GM23338 (cell line): ENCODE measurements at regions not wholly inside any gene's neighbourhood (a gene's known extent, or its start where the extent isn't known, plus 50 kb on each side); places are given as distances from the start of the nearest gene placed in this dataset.

Source experiments
- EZH2 ChIP-seq: fragments of 200-600 bp; sonication (generic); IDR thresholded peaks from one replicate; pipeline ENCODE4 v1.8.0; 2017; ENCODE audit warnings: antibody characterized with exemption, mild to moderate bottlenecking, low read depth; ENCODE audit not compliant: unreplicated experiment
- POLR2AphosphoS5 ChIP-seq: IDR thresholded peaks from 2 replicates; pipeline ENCODE4 v1.6.1; 2016; ENCODE audit warnings: antibody characterized with exemption, low read depth
- STAT1 ChIP-seq: IDR thresholded peaks from one replicate; pipeline ENCODE4 v1.6.1; 2016; ENCODE audit warnings: antibody characterized with exemption; ENCODE audit not compliant: unreplicated experiment
- TF ChIP-seq, protein P1 (sequence below): fragments of 250-450 bp; sonication (Bioruptor Pico); IDR thresholded peaks from 2 replicates; pipeline ENCODE4 v1.5.0; 2020; ENCODE audit warnings: mild to moderate bottlenecking, moderate library complexity
- TF ChIP-seq, protein P2 (sequence below), 2 experiments: fragments of 200-600 bp in 1 of 2; sonication (generic) in 1 of 2; conservative IDR thresholded peaks; 2 replicates each; pipeline versions ENCODE4 v1.5.1 to v1.6.1; 2016 to 2017; ENCODE audit warnings: antibody characterized with exemption in 2 of 2, low read depth in 2 of 2, mild to moderate bottlenecking in 2 of 2, moderate library complexity in 1 of 2
- TF ChIP-seq, protein P3 (sequence below): IDR thresholded peaks from one replicate; pipeline ENCODE4 v1.6.1; 2018; ENCODE audit warnings: antibody characterized with exemption; ENCODE audit not compliant: unreplicated experiment

DNA sequence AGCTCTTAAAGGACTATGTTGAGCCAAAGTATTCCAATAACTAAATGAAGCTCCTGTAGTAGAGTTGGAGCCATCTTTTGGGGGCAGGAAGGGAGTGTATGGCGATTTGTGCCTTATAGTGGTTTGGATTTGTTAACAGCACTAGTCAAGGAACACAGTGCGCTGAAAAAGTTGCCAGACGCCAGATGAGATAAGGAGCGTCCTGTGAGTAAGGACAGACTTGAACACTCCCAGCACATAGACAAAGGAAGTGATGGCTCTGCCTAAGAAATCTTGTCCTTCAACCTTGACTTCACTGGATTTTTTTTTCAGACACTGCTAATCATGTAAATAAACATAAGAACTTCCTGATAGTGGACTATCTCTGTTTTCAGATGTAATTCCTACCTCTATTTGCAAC lies 136.9 kb downstream of the TRMT11 start:
- TF ChIP-seq POLR2AphosphoS5 (no peak), STAT1 (no peak), EZH2 (no peak)
- TF ChIP-seq, protein P1, sequence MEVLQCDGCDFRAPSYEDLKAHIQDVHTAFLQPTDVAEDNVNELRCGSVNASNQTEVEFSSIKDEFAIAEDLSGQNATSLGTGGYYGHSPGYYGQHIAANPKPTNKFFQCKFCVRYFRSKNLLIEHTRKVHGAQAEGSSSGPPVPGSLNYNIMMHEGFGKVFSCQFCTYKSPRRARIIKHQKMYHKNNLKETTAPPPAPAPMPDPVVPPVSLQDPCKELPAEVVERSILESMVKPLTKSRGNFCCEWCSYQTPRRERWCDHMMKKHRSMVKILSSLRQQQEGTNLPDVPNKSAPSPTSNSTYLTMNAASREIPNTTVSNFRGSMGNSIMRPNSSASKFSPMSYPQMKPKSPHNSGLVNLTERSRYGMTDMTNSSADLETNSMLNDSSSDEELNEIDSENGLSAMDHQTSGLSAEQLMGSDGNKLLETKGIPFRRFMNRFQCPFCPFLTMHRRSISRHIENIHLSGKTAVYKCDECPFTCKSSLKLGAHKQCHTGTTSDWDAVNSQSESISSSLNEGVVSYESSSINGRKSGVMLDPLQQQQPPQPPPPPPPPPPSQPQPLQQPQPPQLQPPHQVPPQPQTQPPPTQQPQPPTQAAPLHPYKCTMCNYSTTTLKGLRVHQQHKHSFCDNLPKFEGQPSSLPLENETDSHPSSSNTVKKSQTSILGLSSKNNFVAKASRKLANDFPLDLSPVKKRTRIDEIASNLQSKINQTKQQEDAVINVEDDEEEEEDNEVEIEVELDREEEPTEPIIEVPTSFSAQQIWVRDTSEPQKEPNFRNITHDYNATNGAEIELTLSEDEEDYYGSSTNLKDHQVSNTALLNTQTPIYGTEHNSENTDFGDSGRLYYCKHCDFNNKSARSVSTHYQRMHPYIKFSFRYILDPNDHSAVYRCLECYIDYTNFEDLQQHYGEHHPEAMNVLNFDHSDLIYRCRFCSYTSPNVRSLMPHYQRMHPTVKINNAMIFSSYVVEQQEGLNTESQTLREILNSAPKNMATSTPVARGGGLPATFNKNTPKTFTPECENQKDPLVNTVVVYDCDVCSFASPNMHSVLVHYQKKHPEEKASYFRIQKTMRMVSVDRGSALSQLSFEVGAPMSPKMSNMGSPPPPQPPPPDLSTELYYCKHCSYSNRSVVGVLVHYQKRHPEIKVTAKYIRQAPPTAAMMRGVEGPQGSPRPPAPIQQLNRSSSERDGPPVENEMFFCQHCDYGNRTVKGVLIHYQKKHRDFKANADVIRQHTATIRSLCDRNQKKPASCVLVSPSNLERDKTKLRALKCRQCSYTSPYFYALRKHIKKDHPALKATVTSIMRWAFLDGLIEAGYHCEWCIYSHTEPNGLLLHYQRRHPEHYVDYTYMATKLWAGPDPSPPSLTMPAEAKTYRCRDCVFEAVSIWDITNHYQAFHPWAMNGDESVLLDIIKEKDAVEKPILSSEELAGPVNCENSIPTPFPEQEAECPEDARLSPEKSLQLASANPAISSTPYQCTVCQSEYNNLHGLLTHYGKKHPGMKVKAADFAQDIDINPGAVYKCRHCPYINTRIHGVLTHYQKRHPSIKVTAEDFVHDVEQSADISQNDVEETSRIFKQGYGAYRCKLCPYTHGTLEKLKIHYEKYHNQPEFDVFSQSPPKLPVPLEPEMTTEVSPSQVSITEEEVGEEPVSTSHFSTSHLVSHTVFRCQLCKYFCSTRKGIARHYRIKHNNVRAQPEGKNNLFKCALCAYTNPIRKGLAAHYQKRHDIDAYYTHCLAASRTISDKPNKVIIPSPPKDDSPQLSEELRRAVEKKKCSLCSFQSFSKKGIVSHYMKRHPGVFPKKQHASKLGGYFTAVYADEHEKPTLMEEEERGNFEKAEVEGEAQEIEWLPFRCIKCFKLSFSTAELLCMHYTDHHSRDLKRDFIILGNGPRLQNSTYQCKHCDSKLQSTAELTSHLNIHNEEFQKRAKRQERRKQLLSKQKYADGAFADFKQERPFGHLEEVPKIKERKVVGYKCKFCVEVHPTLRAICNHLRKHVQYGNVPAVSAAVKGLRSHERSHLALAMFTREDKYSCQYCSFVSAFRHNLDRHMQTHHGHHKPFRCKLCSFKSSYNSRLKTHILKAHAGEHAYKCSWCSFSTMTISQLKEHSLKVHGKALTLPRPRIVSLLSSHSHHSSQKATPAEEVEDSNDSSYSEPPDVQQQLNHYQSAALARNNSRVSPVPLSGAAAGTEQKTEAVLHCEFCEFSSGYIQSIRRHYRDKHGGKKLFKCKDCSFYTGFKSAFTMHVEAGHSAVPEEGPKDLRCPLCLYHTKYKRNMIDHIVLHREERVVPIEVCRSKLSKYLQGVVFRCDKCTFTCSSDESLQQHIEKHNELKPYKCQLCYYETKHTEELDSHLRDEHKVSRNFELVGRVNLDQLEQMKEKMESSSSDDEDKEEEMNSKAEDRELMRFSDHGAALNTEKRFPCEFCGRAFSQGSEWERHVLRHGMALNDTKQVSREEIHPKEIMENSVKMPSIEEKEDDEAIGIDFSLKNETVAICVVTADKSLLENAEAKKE (CRISPR knock-in tag): no peak
- TF ChIP-seq, protein P2, sequence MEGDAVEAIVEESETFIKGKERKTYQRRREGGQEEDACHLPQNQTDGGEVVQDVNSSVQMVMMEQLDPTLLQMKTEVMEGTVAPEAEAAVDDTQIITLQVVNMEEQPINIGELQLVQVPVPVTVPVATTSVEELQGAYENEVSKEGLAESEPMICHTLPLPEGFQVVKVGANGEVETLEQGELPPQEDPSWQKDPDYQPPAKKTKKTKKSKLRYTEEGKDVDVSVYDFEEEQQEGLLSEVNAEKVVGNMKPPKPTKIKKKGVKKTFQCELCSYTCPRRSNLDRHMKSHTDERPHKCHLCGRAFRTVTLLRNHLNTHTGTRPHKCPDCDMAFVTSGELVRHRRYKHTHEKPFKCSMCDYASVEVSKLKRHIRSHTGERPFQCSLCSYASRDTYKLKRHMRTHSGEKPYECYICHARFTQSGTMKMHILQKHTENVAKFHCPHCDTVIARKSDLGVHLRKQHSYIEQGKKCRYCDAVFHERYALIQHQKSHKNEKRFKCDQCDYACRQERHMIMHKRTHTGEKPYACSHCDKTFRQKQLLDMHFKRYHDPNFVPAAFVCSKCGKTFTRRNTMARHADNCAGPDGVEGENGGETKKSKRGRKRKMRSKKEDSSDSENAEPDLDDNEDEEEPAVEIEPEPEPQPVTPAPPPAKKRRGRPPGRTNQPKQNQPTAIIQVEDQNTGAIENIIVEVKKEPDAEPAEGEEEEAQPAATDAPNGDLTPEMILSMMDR (conservative IDR thresholded peaks at IDR 0.05; ENCODE audit: low read depth in 2 of 2): no peak
- TF ChIP-seq, protein P3, sequence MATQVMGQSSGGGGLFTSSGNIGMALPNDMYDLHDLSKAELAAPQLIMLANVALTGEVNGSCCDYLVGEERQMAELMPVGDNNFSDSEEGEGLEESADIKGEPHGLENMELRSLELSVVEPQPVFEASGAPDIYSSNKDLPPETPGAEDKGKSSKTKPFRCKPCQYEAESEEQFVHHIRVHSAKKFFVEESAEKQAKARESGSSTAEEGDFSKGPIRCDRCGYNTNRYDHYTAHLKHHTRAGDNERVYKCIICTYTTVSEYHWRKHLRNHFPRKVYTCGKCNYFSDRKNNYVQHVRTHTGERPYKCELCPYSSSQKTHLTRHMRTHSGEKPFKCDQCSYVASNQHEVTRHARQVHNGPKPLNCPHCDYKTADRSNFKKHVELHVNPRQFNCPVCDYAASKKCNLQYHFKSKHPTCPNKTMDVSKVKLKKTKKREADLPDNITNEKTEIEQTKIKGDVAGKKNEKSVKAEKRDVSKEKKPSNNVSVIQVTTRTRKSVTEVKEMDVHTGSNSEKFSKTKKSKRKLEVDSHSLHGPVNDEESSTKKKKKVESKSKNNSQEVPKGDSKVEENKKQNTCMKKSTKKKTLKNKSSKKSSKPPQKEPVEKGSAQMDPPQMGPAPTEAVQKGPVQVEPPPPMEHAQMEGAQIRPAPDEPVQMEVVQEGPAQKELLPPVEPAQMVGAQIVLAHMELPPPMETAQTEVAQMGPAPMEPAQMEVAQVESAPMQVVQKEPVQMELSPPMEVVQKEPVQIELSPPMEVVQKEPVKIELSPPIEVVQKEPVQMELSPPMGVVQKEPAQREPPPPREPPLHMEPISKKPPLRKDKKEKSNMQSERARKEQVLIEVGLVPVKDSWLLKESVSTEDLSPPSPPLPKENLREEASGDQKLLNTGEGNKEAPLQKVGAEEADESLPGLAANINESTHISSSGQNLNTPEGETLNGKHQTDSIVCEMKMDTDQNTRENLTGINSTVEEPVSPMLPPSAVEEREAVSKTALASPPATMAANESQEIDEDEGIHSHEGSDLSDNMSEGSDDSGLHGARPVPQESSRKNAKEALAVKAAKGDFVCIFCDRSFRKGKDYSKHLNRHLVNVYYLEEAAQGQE: no peak
